Stimulated activated CD8-positive, alpha-beta memory T cell treated with anti-CD3 and anti-CD28 coated beads, Interleukin-2, amount 100 ng/mL, for 1 hour (primary cell): ENCODE measurements at regions not wholly inside any gene's neighbourhood (a gene's known extent, or its start where the extent isn't known, plus 50 kb on each side); places are given as distances from the start of the nearest gene placed in this dataset.

Experiments used
- DNase-seq, 2 donors: peaks; one replicate each; pipeline ENCODE4 v3.0.0-alpha.2; 2020; ENCODE audit warnings: low read depth in 2 of 2

DNA sequence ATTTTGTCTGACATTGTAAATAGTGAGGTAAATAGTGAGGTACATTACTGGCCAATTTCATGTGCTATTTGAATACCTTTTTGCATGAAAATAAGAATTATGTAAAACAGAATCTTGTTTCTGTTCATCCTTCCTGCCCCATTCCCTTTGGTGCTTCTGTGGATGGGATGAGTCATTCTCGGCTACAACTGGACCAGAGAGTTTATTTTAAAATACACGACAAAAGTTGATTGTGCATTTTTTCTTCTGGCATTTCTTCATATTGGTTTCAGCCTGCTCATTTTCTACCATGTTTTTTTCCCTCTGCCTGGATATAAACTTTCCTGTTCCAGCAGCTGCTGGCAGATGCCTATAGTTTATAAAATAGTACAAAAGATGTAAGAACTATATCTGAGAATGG, 107.5 kb downstream of the CYSLTR2 start:
- DNase-seq = no peak

DNA sequence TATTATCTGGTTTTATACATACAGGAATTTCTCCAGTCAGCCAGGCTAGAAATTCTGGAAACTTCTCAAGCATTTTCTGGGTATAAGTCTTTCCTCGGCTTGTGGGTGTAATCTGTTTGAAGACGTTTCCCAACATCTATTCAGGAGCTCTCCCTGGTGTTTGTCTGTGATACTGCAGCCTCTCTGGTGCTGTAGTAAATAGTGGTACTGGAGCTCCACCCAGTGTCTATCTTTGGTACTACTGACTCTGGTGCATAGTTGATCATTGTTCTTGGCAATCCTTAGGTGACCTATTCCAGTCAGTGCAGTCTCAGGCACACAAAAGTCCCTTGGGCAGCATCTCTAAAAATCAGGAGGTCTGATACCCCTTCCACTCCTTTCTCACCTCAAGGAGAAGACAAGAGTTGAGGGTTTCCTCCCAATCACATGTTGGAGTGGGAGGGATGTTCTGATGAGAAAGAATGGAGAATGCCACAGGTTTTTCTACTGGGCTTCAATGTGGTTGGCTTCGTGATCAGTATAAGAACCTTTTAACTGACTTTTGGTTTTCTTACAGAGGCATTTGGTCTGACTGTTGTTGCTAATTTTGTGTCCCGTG, 115.5 kb downstream of the CYSLTR2 start:
- peak; percentile 48 to 54 for DNase-seq

DNA sequence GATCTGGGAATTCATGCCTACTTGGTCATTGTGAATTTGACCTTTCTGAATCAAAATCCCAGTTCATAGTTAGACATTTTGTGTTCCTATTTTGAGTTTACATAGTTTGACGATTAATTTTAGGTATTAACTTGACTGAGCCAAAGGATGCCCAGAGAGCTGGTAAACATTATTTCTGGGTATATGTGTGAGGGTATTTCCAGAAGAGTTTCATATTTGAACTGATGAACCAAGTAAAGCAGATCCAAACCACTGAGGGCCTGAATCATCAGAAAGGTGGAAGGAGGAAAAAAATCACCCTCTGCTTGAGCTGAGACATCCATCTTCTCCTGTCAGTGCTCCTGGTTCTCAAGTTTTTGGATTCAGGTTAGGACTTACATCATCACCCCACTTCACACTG, 116.6 kb downstream of the CYSLTR2 start:
- no peak for DNase-seq

DNA sequence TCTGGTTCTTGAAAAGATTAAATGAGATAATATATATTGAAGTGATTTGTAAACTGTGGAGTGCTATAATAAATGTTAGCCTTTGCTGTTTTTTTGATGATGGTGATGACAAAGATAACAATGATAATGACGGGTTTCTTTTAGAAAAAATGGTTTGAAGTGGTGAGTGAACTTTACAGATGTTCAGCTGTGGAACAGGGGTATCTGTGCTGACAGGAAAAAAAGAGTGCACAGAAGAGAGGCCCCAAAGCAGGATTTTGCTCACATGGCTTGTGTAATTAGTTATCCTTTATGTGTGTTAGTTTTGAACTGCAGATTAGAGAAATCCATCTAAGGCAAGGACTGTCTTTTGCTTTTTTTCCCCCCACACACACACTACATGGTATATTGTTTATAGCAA, 119.2 kb downstream of the CYSLTR2 start:
- no peak for DNase-seq

DNA sequence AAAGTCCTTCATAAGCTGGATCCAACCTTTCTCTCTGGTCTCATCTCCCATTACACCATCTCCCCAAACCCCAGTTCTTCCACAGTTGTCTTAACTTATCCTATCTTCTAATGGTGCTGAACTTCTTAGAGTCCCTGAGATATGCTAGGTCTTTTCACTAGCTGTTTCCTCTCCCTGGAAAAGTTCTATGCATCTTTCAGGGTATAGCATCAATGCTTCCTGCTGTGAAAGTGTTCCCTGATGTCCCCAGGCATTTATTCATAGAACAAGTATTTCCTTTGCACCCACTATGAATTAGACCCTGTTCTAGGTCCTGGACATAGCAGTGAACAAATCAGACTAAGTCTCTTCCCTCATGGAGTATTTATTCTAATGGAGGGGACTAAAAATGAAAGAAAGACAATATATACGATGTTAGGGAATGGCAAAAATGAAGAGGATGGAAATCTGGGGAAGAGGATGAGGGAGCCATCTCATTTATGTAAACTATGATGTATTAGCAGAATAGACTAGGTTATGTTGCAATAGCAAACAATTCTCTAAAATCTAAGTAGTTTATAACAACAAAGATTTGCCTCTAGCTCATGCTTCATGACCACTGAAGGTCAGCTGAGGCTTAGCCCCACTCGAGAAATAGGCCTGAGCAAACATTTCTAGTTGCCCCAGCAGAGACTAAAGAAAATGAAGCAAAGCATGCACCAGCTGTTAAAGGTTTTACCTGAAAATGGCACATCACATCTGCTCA, 120.0 kb downstream of the CYSLTR2 start:
- DNase-seq = no peak

DNA sequence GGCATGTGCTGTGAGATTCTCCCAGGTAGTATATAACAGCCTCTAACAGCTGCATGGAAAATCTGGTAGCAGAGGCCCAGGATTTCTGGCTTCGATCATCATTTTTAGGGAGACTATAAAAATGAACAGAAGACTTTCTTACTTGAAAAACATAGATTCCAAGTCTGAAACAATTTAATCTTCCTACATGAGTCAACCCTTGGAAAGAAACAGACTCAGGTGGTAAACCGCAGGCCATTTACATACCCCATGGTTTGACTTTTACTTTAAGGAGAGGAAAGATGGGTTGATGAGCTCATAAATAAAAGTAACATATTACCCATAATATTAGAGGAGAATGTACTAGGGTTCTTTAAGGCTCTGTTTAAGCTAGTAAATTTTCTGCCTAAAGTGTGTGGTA, 121.6 kb downstream of the CYSLTR2 start:
- no peak for DNase-seq

DNA sequence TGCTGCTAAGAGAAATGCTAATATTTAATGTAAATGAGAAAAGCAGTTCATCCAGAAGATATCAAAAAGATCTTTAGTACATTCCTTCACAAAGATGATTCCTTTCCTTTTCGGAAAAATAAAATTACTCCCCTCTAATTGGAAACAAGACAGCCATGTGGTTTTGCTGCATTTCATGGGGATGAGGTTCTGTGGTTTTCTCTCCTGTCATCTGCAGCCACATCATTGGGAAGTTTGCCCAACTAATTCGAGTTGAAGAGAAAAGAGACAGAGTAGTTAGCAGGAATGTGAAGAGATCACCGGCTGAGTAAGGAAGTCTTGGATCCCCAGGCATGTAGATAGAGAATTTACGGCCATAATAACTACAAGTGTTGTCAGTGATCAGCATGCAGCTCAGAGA, 122.1 kb downstream of the CYSLTR2 start:
- no peak for DNase-seq

DNA sequence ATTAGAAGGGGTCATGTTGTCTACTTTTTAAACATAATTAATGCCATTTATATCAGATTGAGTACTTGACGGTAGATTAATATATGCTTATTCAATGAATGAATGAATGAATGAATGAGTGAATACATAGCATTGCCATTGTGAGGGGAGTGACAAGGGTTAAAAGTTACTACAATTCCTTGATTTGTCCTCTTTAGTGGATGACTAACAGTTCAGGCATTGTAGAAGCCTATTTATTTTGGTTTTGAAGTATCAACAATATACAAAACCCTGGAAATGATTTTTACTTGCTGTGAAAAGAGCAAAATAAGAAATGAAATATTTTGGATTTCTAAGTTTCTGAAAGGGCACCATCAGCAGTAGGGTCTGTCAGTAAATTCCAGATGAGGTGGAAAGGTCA, 122.7 kb downstream of the CYSLTR2 start:
- DNase-seq = no peak

DNA sequence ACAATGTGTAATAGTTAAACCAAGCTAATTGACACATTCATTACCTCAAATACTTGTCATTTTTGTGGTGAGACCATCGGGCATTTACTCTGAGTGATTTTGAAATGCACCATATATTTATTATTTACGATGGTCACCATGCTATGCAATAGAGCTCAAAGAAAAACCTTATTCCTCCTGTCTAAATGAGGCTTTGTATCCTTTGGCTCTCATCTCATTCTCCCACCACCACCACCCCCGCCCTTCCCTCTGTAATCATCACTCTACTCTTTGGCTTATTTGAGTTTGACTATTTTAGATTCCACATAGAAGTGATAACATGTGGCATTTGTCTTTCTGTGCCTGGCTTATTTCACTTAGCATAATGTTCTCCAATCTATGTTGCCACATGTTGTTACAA, 124.9 kb downstream of the CYSLTR2 start:
- DNase-seq = no peak

DNA sequence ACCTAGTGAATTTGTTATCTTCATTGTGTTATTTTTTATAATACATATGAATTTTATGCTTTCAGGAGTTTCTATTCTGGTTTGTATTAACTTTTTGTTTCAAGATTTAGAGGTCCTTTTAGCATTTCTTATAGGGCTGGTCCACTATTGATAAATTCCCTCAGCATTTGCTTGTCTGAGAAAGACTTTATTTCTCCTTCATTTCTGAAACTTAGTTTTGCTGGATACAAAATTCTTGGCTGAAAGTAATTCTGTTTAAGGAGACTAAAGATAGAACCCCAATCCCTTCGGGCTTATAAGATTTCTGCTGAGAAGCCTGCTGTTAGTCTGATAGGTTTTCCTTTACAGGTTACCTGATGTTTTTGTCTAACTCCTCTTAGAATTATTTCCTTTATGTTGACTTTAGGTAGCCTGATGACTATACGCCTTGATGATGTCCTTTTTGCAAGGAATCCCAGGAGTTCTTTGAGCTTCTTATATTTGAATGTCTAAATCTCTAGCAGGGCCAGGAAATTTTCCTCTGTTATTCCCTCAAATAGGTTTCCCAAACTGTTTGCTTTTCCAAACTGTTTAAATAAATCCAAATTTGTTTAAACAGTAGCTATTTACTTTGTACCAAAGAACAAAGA, 127.1 kb downstream of the CYSLTR2 start:
- no peak for DNase-seq

DNA sequence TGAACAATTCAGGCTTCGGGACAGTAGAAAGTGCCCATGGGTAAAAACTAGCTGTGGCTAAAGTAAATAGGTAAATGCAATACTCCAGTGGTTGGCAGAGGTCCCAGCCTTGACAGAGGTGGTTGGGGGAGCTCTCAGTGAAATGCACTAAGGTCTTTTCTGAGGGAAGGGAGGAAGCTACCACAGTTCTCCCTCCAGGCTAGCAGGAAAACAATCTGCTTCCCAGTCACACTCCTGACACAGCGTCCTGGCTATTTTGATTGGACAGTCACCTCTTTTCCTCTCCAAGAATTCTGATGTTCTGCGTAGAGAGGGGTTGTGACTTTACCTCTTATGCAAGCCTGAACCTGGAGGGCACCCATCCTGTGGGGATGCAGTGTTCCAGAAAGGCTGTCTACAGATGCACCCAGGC, 128.7 kb downstream of the CYSLTR2 start:
- DNase-seq = no peak

DNA sequence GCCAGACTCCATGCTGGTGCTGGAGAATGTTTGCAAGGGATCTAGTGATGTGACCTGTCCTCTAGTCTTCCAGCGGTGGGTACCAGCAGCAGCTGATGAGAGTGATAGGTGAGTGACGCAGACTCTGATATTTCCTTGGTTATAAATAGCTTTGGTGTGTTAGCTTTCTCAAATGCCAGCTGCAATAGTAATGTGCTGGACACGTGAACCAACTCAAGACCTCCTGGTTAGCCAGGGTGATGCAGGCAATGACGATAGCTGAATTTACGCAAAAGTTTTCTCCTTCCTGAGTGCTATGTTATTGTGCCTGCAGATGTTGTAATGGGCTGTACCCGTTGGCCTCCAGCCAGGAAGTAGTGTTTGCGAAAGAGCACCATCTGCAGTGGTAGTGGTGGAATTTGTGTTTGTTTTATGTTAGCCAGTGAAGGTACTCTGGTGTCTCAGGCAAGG, 129.5 kb downstream of the CYSLTR2 start:
- no peak for DNase-seq

DNA sequence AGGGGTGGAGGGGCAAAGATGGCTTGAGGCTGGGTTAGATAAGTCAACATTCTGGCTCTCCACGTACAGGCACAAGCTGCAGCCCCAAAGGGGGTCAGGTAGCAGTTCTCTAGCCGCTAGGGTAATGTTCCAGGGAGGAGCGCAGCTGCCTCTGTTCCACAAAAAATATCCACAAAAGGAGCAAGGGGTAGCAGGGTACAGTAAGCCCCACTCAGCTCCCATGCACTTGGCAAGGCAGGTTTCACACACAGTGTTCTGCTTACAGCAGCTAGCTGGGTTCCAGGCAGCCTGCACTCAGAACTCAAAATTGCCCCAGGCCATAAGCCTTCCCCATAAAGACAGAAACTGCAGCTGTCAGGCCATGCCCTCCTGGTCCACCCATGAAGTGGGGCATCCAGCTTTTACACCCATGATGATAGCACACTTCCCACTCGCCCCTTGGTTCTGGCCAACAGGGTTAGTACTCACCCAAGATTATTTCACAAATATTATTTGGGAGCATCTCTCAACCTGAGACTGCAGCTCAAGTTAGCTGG, 130.0 kb downstream of the CYSLTR2 start:
- DNase-seq = no peak

DNA sequence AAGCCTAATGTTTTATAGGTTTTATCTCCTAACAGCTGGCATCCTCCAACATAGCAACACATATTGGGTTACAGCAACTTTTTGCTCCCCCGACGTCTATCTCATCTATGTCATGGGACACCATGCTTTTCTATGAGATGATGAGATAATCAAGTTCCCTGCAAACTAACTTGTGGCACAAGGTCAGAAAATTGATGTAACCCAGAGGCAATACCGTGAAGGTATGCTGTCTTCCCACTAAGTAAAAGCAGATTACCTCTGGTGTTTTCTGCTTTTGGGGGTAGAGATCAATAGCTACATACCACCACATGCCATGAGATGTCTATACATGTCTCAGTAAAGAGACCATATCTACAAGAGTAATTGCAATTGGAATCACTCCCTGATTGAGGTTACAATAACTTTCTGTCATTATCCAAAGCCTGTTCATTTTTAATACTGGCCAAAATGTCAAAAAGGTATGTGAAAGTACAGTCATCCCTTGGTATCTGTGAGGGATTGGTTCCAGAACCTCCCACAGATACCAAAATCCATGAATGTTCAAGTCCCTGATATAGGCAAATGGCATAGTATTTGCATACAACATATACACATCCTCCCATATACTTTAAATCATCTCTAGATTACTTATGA, 131.3 kb downstream of the CYSLTR2 start:
- no peak for DNase-seq

DNA sequence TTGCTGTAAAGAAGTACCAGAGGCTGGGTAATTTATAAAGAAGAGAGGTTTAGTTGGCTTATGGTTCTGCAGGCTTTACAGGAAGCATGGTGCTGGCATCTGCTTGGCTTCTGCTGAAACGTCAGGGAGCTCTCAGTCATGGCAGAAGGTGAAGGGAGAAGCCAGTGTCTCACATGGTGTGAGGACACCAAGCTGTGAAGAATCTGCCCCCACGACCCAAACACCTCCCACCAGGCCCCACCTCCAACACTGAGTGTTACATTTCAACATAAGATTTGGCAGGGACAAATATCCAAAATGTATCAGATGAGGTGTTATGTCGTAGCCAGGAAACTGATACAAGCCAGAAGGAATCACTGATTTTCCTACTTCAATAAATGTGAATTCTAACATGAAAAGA, 136.5 kb downstream of the CYSLTR2 start:
- DNase-seq = no peak

DNA sequence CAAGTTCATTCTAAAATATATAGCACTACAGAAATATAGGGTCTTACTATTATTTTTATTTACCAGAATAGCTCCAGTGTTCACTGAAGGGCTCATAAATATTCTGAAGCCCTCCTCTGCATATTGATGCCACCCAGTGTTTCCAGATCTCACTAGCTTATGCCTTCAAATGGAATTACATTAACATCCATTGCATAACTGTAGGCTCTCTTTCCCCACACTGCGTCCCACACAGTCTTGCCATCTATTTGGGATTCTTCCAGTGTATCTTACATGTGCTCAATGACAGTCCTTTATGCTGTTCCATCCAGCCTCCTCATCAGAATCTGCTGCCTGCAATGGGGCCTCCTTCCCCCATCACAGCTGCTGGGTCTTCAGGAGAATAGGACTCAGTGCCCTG, 137.2 kb downstream of the CYSLTR2 start:
- no peak for DNase-seq

DNA sequence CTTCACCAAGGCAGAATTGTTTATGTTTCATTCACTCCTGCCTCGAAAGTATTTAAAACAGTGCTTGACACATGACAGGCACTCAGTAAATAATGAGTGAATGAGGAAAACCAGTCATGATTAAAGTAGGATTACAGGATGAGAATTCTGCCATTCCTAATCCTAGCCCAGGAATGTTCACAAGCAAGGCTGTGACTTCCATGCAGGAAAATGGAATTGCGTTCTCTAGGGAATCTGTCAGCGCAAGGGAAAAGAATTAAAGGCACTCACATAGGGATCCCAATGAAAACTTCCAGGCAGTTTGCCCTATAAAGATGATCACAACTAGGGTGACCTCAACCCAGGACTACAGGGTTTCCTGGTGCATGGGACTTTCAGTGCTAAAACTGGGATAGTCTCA, 143.4 kb downstream of the CYSLTR2 start:
- DNase-seq = no peak

DNA sequence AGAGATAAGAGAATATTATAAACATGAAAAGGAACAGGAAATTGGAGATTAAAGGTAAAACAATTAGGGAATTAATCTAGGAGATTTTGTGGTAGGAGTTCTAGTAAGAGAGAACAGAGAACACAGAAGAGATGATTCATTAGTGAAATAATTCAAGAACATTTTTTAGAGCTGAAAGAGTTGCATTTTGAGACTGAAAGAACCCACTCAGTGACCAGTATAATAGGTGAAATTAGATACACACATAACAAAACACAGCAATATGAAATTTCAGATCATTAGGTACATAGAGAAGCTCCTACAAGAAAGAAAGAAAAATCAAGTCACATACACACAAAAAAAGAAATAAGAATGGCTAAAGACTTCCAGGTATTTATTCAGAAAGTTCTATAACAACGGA, 144.0 kb downstream of the CYSLTR2 start:
- DNase-seq = no peak

DNA sequence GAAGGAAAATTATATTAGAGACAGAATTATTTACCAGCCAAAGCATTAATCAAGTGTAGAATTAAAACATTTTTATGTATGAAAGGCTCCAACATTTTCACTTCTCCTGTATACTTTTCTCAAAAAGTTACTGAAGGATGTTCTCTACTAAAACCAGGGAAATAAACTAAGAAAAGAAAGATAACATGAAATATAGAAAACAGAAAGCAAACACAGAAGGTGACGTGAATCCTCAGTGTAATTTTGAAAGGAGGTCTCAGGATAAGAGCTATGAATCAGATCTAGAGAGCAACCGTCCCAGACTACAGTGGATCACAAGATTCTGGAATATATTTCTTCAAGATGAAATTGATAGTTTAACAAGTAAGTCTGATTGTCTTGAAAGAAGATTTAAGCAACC, 144.5 kb downstream of the CYSLTR2 start:
- no peak for DNase-seq

DNA sequence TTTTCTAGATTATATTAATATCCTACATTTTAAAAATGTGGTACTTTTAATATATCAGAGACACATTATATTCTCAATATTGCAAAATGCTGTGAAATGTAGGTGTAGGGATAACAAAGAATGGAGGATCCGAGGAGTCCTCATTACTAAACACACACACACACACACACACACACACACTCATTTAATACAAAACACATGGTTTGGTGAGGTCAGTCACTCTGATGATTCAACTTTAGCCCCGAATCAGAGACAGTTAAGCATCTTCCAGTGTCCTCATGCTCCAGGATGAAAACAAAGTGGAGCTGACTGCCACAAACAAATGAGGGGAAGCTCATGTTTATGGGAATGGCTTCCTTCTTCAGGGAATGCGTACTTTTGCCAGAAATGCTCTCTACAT, 147.5 kb downstream of the CYSLTR2 start:
- no peak for DNase-seq

DNA sequence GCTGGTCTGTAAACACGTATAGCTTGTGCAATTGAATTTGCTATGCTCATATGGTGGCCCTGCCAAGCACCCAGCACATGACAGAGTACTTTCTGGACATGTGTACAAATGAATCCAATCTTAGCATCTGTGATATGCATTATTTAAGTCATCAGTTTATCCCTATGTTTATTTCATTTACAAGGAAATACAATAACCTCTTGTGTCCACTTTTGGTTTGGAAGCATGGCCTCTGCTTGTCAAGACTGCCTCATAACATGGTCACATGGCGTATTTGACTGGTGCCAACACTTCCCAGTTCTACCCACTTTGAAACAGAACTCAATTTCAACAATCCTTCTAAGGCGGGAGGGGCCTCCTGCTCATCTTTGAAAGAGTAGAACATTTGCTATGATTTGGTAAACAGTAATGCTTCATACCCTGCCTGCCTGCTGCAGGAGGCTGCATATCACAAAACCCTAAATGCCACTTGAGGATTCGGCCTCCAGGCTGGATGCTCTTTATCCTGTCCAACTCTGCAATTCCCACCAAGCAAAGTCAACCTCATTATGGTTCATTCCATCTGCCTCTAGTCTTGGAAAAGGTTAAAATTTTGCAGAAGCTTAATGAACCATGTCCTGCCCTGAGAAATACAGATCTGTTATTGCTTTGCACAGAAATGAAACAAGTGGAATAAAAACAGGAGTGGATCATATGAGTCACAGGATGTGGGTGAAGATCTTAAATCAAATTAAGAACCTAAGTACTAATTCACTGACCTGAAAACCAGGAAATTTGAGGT, 151.3 kb downstream of the CYSLTR2 start:
- no peak for DNase-seq

DNA sequence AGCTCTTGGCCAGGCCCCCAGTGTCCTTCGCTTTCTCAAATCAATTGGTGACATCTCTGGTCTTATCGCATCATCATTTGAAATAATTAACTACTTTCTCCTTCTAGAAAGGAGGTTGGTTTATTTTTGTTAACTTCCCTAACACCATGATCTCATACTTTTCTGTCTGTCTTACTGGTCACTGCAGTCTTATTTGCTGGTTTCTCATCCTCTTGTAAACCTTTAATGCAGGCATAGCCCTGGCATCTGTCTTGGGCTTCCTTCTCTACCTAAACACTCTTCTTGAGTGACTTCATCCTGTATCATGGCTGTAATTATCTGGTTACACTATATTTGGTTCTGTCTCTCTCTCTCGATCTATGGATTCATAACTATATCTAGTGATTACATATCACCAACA, 152.8 kb downstream of the CYSLTR2 start:
- DNase-seq = no peak
